ENCODE measurements at regions not wholly inside any gene's neighbourhood (a gene's known extent, or its start where the extent isn't known, plus 50 kb on each side); places are given as distances from the start of the nearest gene placed in this dataset.

DNA sequence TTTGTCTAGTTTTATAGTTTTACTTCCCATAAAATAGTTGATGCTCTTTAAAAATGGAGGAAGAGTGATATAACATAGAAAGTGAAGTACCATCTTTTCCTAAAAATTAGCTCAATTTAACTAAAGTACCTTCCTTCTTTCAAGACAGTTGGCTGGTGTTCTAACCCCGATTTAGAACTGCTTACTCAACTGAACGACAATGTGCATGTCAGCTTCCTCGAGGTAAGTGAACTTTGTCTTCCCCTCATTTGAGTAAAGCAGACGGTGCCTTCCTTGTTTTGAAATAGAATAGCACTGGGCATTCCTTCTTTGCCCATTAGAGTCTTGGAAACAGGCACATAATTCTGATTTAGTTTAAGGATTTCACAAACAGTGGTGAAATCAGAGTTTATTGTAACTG, 1519.2 kb downstream of the EFNB2 start:
- Histone ChIP-seq H3K36me3 (replicated peaks; ENCODE audit: low read depth, low read length) (no peaks in the 10 kb centered on the region), H3K4me1 (ENCODE audit: low read length) (no peaks in the 10 kb centered on the region)
- TF ChIP-seq, protein P1, sequence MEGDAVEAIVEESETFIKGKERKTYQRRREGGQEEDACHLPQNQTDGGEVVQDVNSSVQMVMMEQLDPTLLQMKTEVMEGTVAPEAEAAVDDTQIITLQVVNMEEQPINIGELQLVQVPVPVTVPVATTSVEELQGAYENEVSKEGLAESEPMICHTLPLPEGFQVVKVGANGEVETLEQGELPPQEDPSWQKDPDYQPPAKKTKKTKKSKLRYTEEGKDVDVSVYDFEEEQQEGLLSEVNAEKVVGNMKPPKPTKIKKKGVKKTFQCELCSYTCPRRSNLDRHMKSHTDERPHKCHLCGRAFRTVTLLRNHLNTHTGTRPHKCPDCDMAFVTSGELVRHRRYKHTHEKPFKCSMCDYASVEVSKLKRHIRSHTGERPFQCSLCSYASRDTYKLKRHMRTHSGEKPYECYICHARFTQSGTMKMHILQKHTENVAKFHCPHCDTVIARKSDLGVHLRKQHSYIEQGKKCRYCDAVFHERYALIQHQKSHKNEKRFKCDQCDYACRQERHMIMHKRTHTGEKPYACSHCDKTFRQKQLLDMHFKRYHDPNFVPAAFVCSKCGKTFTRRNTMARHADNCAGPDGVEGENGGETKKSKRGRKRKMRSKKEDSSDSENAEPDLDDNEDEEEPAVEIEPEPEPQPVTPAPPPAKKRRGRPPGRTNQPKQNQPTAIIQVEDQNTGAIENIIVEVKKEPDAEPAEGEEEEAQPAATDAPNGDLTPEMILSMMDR (IDR thresholded peaks at IDR 0.05; ENCODE audit: low read depth, low read length) = no peak
- TF ChIP-seq EZH2phosphoT487 (IDR thresholded peaks at IDR 0.05; ENCODE audit: low read depth) = no peak

DNA sequence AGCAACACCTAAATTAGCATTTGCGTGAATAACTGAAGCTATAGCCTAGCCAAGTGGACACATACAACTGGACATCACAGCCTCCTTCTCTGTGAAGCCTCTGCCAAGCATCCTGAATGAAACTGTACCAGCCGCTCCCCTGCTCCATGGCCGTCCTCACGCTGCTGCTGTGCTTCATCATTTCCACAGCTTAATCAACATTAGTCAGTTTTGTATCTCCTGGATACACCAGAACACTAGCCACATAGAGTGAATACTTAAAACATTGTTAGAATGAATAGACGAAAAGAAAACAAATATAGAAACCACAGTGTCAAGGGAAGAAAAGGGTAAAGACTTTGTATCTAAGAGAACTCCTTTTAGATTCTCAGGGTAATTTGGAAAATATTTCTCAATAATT, 1526.9 kb downstream of the EFNB2 start:
- no peak overlapping the region for H3K9ac ChIP-seq (ENCODE audit: low read length)
- no peak overlapping the region for H3K4me2 ChIP-seq (ENCODE audit: low read length)
- H3K79me2 ChIP-seq (ENCODE audit: low read length) = no peaks in the 10 kb centered on the region
- H3K36me3 ChIP-seq (replicated peaks; ENCODE audit: low read depth, low read length) = no peaks in the 10 kb centered on the region
- no peak for TF ChIP-seq EZH2phosphoT487 (IDR thresholded peaks at IDR 0.05; ENCODE audit: low read depth)
- TF ChIP-seq, protein P1 (IDR thresholded peaks at IDR 0.05; ENCODE audit: low read depth, low read length) = no peak
- H3K27ac ChIP-seq (ENCODE audit: low read length) = no peak overlapping the region
- no peak overlapping the region for H2AFZ ChIP-seq (ENCODE audit: low read depth, low read length)
- no peaks in the 10 kb centered on the region for H3K4me1 ChIP-seq (ENCODE audit: low read length)
- H4K20me1 ChIP-seq (ENCODE audit: insufficient read depth, low read length) = no peaks in the 10 kb centered on the region
- no peak overlapping the region for H3K4me3 ChIP-seq (ENCODE audit: low read length)
- no peaks in the 10 kb centered on the region for H3K9me3 ChIP-seq (ENCODE audit: insufficient read depth, low read length)
- H3K27me3 ChIP-seq (ENCODE audit: low read depth, low read length) = no peaks in the 10 kb centered on the region

More for the DNA sequence above, 1519.2 kb downstream of the EFNB2 start:
- H3K9ac ChIP-seq (ENCODE audit: low read length) = no peak overlapping the region
- H3K9me3 ChIP-seq (ENCODE audit: insufficient read depth, low read length) = 0 out of 2 replicates have a peak, but pooled peaks cover 7% of the 10 kb centered on the region
- no peak overlapping the region for H3K4me3 ChIP-seq (ENCODE audit: low read length)
- H4K20me1 ChIP-seq (ENCODE audit: insufficient read depth, low read length) = no peaks in the 10 kb centered on the region
- no peaks in the 10 kb centered on the region for H3K27me3 ChIP-seq (ENCODE audit: low read depth, low read length)
- no peak overlapping the region for H3K27ac ChIP-seq (ENCODE audit: low read length)
- H2AFZ ChIP-seq (ENCODE audit: low read depth, low read length) = 0 out of 2 replicates have a peak overlapping the region, but pooled peaks have one; percentile 27
- H3K79me2 ChIP-seq (ENCODE audit: low read length) = no peaks in the 10 kb centered on the region
- no peak overlapping the region for H3K4me2 ChIP-seq (ENCODE audit: low read length)

DNA sequence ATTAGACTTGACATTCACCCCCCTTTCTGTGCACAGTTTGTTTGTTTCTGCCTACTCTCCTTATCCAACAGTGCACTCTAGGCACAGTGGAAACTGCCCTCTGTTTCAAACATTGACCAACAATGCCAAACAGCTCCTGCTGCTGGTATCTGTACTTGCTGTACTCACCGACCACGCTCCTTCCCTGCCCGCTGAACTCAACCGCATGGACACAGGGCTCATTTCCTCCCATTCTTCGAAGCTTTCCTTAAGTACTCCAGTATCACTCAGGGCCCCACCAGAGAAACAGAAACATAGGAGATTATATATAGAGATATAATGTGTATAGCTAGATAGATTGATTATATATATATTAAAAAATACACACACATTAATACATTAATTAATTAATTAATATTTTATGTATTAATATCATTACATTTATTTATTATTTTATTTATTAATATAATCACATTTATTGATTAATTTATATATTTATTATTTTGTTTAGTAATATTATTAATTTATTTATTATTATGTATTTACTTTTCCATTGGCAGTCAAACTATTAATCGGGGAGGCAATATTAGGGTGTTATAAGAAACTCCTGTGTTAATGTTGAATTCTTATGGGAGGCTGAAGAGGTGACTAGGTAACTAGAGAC, 1528.2 kb downstream of the EFNB2 start:
- no peak overlapping the region for H3K4me2 ChIP-seq (ENCODE audit: low read length)
- H3K4me1 ChIP-seq (ENCODE audit: low read length) = no peaks in the 10 kb centered on the region
- H4K20me1 ChIP-seq (ENCODE audit: insufficient read depth, low read length) = no peaks in the 10 kb centered on the region
- H3K79me2 ChIP-seq (ENCODE audit: low read length) = no peaks in the 10 kb centered on the region
- no peaks in the 10 kb centered on the region for H3K27me3 ChIP-seq (ENCODE audit: low read depth, low read length)
- no peak overlapping the region for H2AFZ ChIP-seq (ENCODE audit: low read depth, low read length)
- TF ChIP-seq EZH2phosphoT487 (IDR thresholded peaks at IDR 0.05; ENCODE audit: low read depth) = no peak
- no peak overlapping the region for H3K27ac ChIP-seq (ENCODE audit: low read length)
- H3K36me3 ChIP-seq (replicated peaks; ENCODE audit: low read depth, low read length) = no peaks in the 10 kb centered on the region
- H3K9me3 ChIP-seq (ENCODE audit: insufficient read depth, low read length) = no peaks in the 10 kb centered on the region
- no peak overlapping the region for H3K9ac ChIP-seq (ENCODE audit: low read length)
- no peak overlapping the region for H3K4me3 ChIP-seq (ENCODE audit: low read length)

- no peaks in the 10 kb centered on the region for H3K36me3 ChIP-seq (replicated peaks; ENCODE audit: low read depth, low read length)
- no peak overlapping the region for H2AFZ ChIP-seq (ENCODE audit: low read depth, low read length)
- H3K27me3 ChIP-seq (ENCODE audit: low read depth, low read length) = no peaks in the 10 kb centered on the region
- H3K9ac ChIP-seq (ENCODE audit: low read length) = no peak overlapping the region
- no peaks in the 10 kb centered on the region for H4K20me1 ChIP-seq (ENCODE audit: insufficient read depth, low read length)
- no peak overlapping the region for H3K27ac ChIP-seq (ENCODE audit: low read length)
- 0 out of 2 replicates have a peak, but pooled peaks cover 3% of the 10 kb centered on the region for H3K4me1 ChIP-seq (ENCODE audit: low read length)
- no peak overlapping the region for H3K4me2 ChIP-seq (ENCODE audit: low read length)
- H3K9me3 ChIP-seq (ENCODE audit: insufficient read depth, low read length) = 0 out of 2 replicates have a peak, but pooled peaks cover 6% of the 10 kb centered on the region
- no peaks in the 10 kb centered on the region for H3K79me2 ChIP-seq (ENCODE audit: low read length)
- no peak overlapping the region for H3K4me3 ChIP-seq (ENCODE audit: low read length)
- TF ChIP-seq, protein P1 (IDR thresholded peaks at IDR 0.05; ENCODE audit: low read depth, low read length) = no peak
- TF ChIP-seq EZH2phosphoT487 (IDR thresholded peaks at IDR 0.05; ENCODE audit: low read depth) = no peak
Observed at GRCh38 chr13:104996022-104996421, 1539.4 kb downstream of the EFNB2 start.

Measured in OCI-LY3 (cell line).